WTC11 (cell line): ENCODE measurements at regions not wholly inside any gene's neighbourhood (a gene's known extent, or its start where the extent isn't known, plus 50 kb on each side); places are given as distances from the start of the nearest gene placed in this dataset.

ENCODE experiments used
- ATAC-seq: fragments of 200-7000 bp; cut with Tn5 transposase; 2 replicates; pipeline ENCODE4 v1.10.0; 2021; ENCODE audit warnings: mild to moderate bottlenecking, moderate library complexity
- CTCF ChIA-PET: fragments of 300-600 bp; sonication (Branson Sonifier 250); formaldehyde crosslinking; loops from one replicate; lab custom pipeline; 2021; ENCODE audit warnings: antibody characterized with exemption; lab: Charles Lee
- POLR2A ChIA-PET: fragments of 350-600 bp; sonication (Branson Sonifier 250); formaldehyde crosslinking; loops from one replicate; lab custom pipeline; 2021; ENCODE audit warnings: antibody characterized with exemption; lab: Charles Lee
- DNase-seq: peaks from one replicate; pipeline ENCODE4 v3.0.0; 2021; ENCODE audit warnings: low spot score
- H3K27ac Mint-ChIP-seq: 2 replicates; pipeline ENCODE4 v1.8.0; 2021; ENCODE audit warnings: mixed read lengths
- H3K27me3 Mint-ChIP-seq: 2 replicates; pipeline ENCODE4 v1.8.0; 2021; ENCODE audit warnings: low read depth, mild to moderate bottlenecking, moderate library complexity, mixed read lengths
- H3K36me3 Mint-ChIP-seq: 2 replicates; pipeline ENCODE4 v1.8.0; 2021; ENCODE audit warnings: mixed read lengths
- H3K4me1 Mint-ChIP-seq: 2 replicates; pipeline ENCODE4 v1.8.0; 2022; ENCODE audit warnings: mixed read lengths
- H3K4me3 Mint-ChIP-seq: 2 replicates; pipeline ENCODE4 v1.8.0; 2021; ENCODE audit warnings: mild to moderate bottlenecking, moderate library complexity, mixed read lengths
- H3K9me3 Mint-ChIP-seq: 2 replicates; pipeline ENCODE4 v1.8.0; 2021; ENCODE audit warnings: mixed read lengths
- CBFB ChIP-seq: sonication (generic); formaldehyde crosslinking; IDR thresholded peaks from 2 replicates; pipeline ENCODE4 v1.8.1; 2022; ENCODE audit warnings: mild to moderate bottlenecking, low read depth, missing genetic modification reagents
- ETV6 ChIP-seq: sonication (generic); formaldehyde crosslinking; IDR thresholded peaks from 2 replicates; pipeline ENCODE4 v1.8.1; 2022; ENCODE audit warnings: mild to moderate bottlenecking, missing genetic modification reagents
- FOXK1 ChIP-seq: sonication (generic); formaldehyde crosslinking; IDR thresholded peaks from 2 replicates; pipeline ENCODE4 v1.8.0; 2022; ENCODE audit warnings: mild to moderate bottlenecking, moderate library complexity, missing genetic modification reagents
- FOXP1 ChIP-seq: sonication (generic); formaldehyde crosslinking; IDR thresholded peaks from 2 replicates; pipeline ENCODE4 v1.8.0; 2022; ENCODE audit warnings: missing genetic modification reagents, mild to moderate bottlenecking, moderate library complexity, borderline replicate concordance
- GABPB1 ChIP-seq: sonication (generic); formaldehyde crosslinking; IDR thresholded peaks from 2 replicates; pipeline ENCODE4 v1.8.1; 2023; ENCODE audit warnings: mild to moderate bottlenecking, missing genetic modification reagents
- GRHL2 ChIP-seq: fragments of 250-450 bp; sonication (Bioruptor Pico); IDR thresholded peaks from 2 replicates; pipeline ENCODE4 v1.8.0; 2022; ENCODE audit warnings: mild to moderate bottlenecking, moderate library complexity; ENCODE audit not compliant: insufficient replicate concordance, severe bottlenecking
- HMGXB4 ChIP-seq: sonication (generic); formaldehyde crosslinking; IDR thresholded peaks from 2 replicates; pipeline ENCODE4 v1.8.1; 2023; ENCODE audit warnings: mild to moderate bottlenecking, moderate library complexity, missing genetic modification reagents
- IRF1 ChIP-seq: sonication (generic); formaldehyde crosslinking; IDR thresholded peaks from 2 replicates; pipeline ENCODE4 v1.8.0; 2023; ENCODE audit warnings: missing genetic modification reagents
- JAZF1 ChIP-seq: fragments of 250-450 bp; sonication (Bioruptor Pico); IDR thresholded peaks from 2 replicates; pipeline ENCODE4 v1.9.0; 2021; ENCODE audit warnings: moderate library complexity, mild to moderate bottlenecking, inconsistent platforms
- MAX ChIP-seq: sonication (generic); formaldehyde crosslinking; IDR thresholded peaks from 2 replicates; pipeline ENCODE4 v1.8.0; 2022; ENCODE audit warnings: mild to moderate bottlenecking, missing genetic modification reagents
- MLX ChIP-seq: sonication (generic); formaldehyde crosslinking; IDR thresholded peaks from 2 replicates; pipeline ENCODE4 v1.8.1; 2023; ENCODE audit warnings: mild to moderate bottlenecking, missing genetic modification reagents, moderate library complexity
- NFYB ChIP-seq: sonication (generic); formaldehyde crosslinking; conservative IDR thresholded peaks from 2 replicates; pipeline ENCODE4 v1.8.0; 2022; ENCODE audit warnings: low read depth, missing genetic modification reagents
- NR1H2 ChIP-seq: sonication (generic); formaldehyde crosslinking; IDR thresholded peaks from 2 replicates; pipeline ENCODE4 v1.9.0; 2021; ENCODE audit warnings: mild to moderate bottlenecking, moderate library complexity, missing genetic modification reagents
- NR2C2 ChIP-seq: sonication (generic); formaldehyde crosslinking; IDR thresholded peaks from 2 replicates; pipeline ENCODE4 v1.8.0; 2022; ENCODE audit warnings: mild to moderate bottlenecking, missing genetic modification reagents
- OVOL2 ChIP-seq: fragments of 250-450 bp; sonication (Bioruptor Pico); IDR thresholded peaks from 2 replicates; pipeline ENCODE4 v1.9.0; 2021; ENCODE audit warnings: mild to moderate bottlenecking, borderline replicate concordance
- SOX15 ChIP-seq: fragments of 250-450 bp; sonication (Bioruptor Pico); IDR thresholded peaks from 2 replicates; pipeline ENCODE4 v1.9.0; 2021; ENCODE audit warnings: mild to moderate bottlenecking
- TEAD4 ChIP-seq: sonication (generic); formaldehyde crosslinking; IDR thresholded peaks from 2 replicates; pipeline ENCODE4 v1.8.0; 2022; ENCODE audit warnings: mild to moderate bottlenecking, missing genetic modification reagents
- USF2 ChIP-seq: sonication (generic); formaldehyde crosslinking; IDR thresholded peaks from 2 replicates; pipeline ENCODE4 v1.8.1; 2023; ENCODE audit warnings: mild to moderate bottlenecking, missing genetic modification reagents, moderate library complexity
- ZNF121 ChIP-seq: sonication (generic); formaldehyde crosslinking; IDR thresholded peaks from 2 replicates; pipeline ENCODE4 v1.8.0; 2023; ENCODE audit warnings: missing genetic modification reagents
- ZNF281 ChIP-seq: sonication (generic); formaldehyde crosslinking; IDR thresholded peaks from 2 replicates; pipeline ENCODE4 v1.8.0; 2023; ENCODE audit warnings: mild to moderate bottlenecking, missing genetic modification reagents
- ZNF425 ChIP-seq: fragments of 250-450 bp; sonication (Bioruptor Pico); conservative IDR thresholded peaks from 2 replicates; pipeline ENCODE4 v1.9.0; 2021; ENCODE audit warnings: mild to moderate bottlenecking
- ZSCAN18 ChIP-seq: fragments of 250-450 bp; sonication (Bioruptor Pico); IDR thresholded peaks from 2 replicates; pipeline ENCODE4 v2.1.2; 2022; ENCODE audit warnings: mild to moderate bottlenecking, moderate library complexity

- ATAC-seq (no peak), DNase-seq (no peak)
- H3K4me3 Mint-ChIP-seq = no peak overlapping the region
- H3K27ac Mint-ChIP-seq = no peak overlapping the region
- TF ChIP-seq NFYB (CRISPR knock-in tag) (no peak), ZNF121 (CRISPR knock-in tag) (no peak), ZNF425 (CRISPR knock-in tag) (no peak), ZSCAN18 (CRISPR knock-in tag) (no peak)
- H3K4me1 Mint-ChIP-seq = no peaks in the 10 kb centered on the region
- H3K27me3 Mint-ChIP-seq = no peaks in the 10 kb centered on the region
- ChIA-PET CTCF (no interaction called here), POLR2A (no interaction called here)
- no peaks in the 10 kb centered on the region for H3K36me3 Mint-ChIP-seq
- H3K9me3 Mint-ChIP-seq = no peaks in the 10 kb centered on the region
Measured at GRCh38 chr6:139743664-139744437, 369.4 kb upstream of the CITED2 start.

- ChIA-PET POLR2A (no interaction called here), CTCF (no interaction called here)
- Mint-ChIP-seq H3K27ac (no peak overlapping the region), H3K9me3 (no peaks in the 10 kb centered on the region), H3K4me1 (no peaks in the 10 kb centered on the region), H3K27me3 (no peaks in the 10 kb centered on the region), H3K36me3 (no peaks in the 10 kb centered on the region), H3K4me3 (no peak overlapping the region)
- ATAC-seq (no peak), DNase-seq (no peak)
- TF ChIP-seq OVOL2 (CRISPR knock-in tag) (no peak), JAZF1 (CRISPR knock-in tag) (no peak), IRF1 (CRISPR knock-in tag) (no peak), GRHL2 (CRISPR knock-in tag) (no peak), NR1H2 (CRISPR knock-in tag) (no peak), GABPB1 (no peak), ZNF281 (CRISPR knock-in tag) (no peak), FOXP1 (CRISPR knock-in tag) (no peak), TEAD4 (no peak), MAX (CRISPR knock-in tag) (no peak), HMGXB4 (CRISPR knock-in tag) (no peak), ETV6 (CRISPR knock-in tag) (no peak), USF2 (no peak), NR2C2 (CRISPR knock-in tag) (no peak), FOXK1 (CRISPR knock-in tag) (no peak), SOX15 (CRISPR knock-in tag) (no peak), MLX (CRISPR knock-in tag) (no peak), CBFB (CRISPR knock-in tag) (no peak)
Measured at GRCh38 chr6:139742671-139743070, 368.2 kb upstream of the CITED2 start.
